Esophagus muscularis mucosa (tissue), 4 donors: ENCODE measurements at regions not wholly inside any gene's neighbourhood (a gene's known extent, or its start where the extent isn't known, plus 50 kb on each side); places are given as distances from the start of the nearest gene placed in this dataset.

Source experiments
- CTCF ChIP-seq, 3 experiments: fragments of 200-600 bp in 2 of 3; fragments of 450-650 bp in 1 of 3; sonication (generic) in 2 of 3; IDR thresholded peaks; one replicate each; pipeline ENCODE4 v1.5.1; 2017 to 2019; ENCODE audit warnings: antibody characterized with exemption in 3 of 3, mild to moderate bottlenecking in 2 of 3, moderate library complexity in 1 of 3
- EP300 ChIP-seq: sonication (generic); formaldehyde crosslinking; IDR thresholded peaks from one replicate; pipeline ENCODE4 v1.6.1; 2017; ENCODE audit warnings: antibody characterized with exemption
- POLR2AphosphoS5 ChIP-seq, 2 donors: sonication (generic); formaldehyde crosslinking; IDR thresholded peaks; one replicate each; pipeline ENCODE4 v1.6.1; 2017; ENCODE audit warnings: antibody characterized with exemption in 2 of 2

DNA sequence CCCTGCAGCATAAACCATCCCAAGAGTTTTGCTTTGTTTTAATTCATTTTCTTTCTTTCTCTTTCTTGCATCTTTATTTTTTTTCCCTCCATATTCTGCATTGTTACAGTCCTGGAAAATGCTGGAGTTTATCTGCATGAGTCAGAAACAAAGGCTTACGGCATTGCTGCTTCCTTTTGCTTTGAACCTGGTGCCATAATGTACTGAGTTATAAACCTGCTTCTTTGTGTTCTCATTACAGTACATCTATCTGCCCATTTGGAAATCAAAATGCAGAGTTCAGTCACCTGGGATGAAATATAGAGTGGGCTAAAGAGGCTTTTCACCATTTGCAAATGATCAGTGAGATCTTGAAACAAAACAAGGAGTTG lies 1009.2 kb upstream of the FANCL start:
- no peak for TF ChIP-seq CTCF (IDR thresholded peaks at IDR 0.05)
- TF ChIP-seq POLR2AphosphoS5 (IDR thresholded peaks at IDR 0.05): no peak
- no peak for TF ChIP-seq EP300
